Endodermal cell (in vitro differentiated cells): ENCODE measurements at regions not wholly inside any gene's neighbourhood (a gene's known extent, or its start where the extent isn't known, plus 50 kb on each side); places are given as distances from the start of the nearest gene placed in this dataset.
"Not testable (repeated sequence)": the region's sequence is repeated elsewhere in the genome, so short reads cannot be mapped to it uniquely, and the experiment has no call there.

Experiments
- DNase-seq: peaks from one replicate; pipeline ENCODE4 v3.0.0-alpha.2; 2017
- H3K27ac ChIP-seq: 2 replicates; pipeline ENCODE4 v1.5.1; 2013; ENCODE audit warnings: mild to moderate bottlenecking, low read depth, low read length, moderate library complexity
- H3K27me3 ChIP-seq: 2 replicates; pipeline ENCODE4 v1.6.1; 2013; ENCODE audit warnings: mild to moderate bottlenecking, low read length, moderate library complexity; ENCODE audit not compliant: insufficient read depth, control insufficient read depth, poor library complexity, severe bottlenecking
- H3K36me3 ChIP-seq: 2 replicates; pipeline ENCODE4 v1.7.0; 2013; ENCODE audit warnings: mild to moderate bottlenecking, low read length, moderate library complexity; ENCODE audit not compliant: control insufficient read depth, insufficient read depth
- H3K4me1 ChIP-seq: one replicate; pipeline ENCODE4 v1.7.0; 2013; ENCODE audit warnings: low read length; ENCODE audit not compliant: control insufficient read depth, insufficient read depth
- H3K4me3 ChIP-seq: 2 replicates; pipeline ENCODE4 v1.5.1; 2013; ENCODE audit warnings: mild to moderate bottlenecking, low read length, moderate library complexity
- H3K9ac ChIP-seq: 2 replicates; pipeline ENCODE4 v1.6.1; 2013; ENCODE audit warnings: mild to moderate bottlenecking, low read length, moderate library complexity; ENCODE audit not compliant: poor library complexity, severe bottlenecking; ENCODE audit errors: extremely low read depth
- H3K9me3 ChIP-seq: 2 replicates; pipeline ENCODE4 v1.6.1; 2013; ENCODE audit warnings: mild to moderate bottlenecking, low read length, moderate library complexity; ENCODE audit not compliant: control insufficient read depth
- H3K27ac Mint-ChIP-seq: 2 replicates; pipeline ENCODE4 v1.8.0; 2020; ENCODE audit warnings: mixed read lengths
- H3K27me3 Mint-ChIP-seq: 2 replicates; pipeline ENCODE4 v1.8.0; 2021; ENCODE audit warnings: mild to moderate bottlenecking, mixed read lengths; ENCODE audit not compliant: insufficient read depth
- H3K36me3 Mint-ChIP-seq: 2 replicates; pipeline ENCODE4 v1.8.0; 2020; ENCODE audit warnings: low read depth, mixed read lengths
- H3K4me1 Mint-ChIP-seq: 2 replicates; pipeline ENCODE4 v1.8.0; 2020; ENCODE audit warnings: mixed read lengths
- H3K4me3 Mint-ChIP-seq: 2 replicates; pipeline ENCODE4 v1.8.0; 2020; ENCODE audit warnings: mild to moderate bottlenecking, moderate library complexity, mixed read lengths
- H3K9me3 Mint-ChIP-seq: 2 replicates; pipeline ENCODE4 v1.8.0; 2020; ENCODE audit warnings: mild to moderate bottlenecking, mixed read lengths
- WGBS, 2 experiments: methylation state at CpG; one replicate each; pipeline versions ENCODE4 v1.1.5 to v1.1.7; 2013; ENCODE audit warnings: missing lambda C conversion rate in 2 of 2, mixed read lengths in 1 of 2; ENCODE audit not compliant: insufficient coverage in 1 of 2, insufficient read length in 1 of 2; 5-methylcytosine and 5-hydroxymethylcytosine counted together
- TF ChIP-seq, protein P1 (sequence below): fragments of 200-600 bp; sonication (generic); conservative IDR thresholded peaks from 2 replicates; pipeline ENCODE4 v1.5.0; 2021; ENCODE audit warnings: antibody characterized with exemption, mild to moderate bottlenecking

GRCh38 chr7:65791788-65792187, 81.1 kb upstream of the VKORC1L1 start:
- H3K4me3 Mint-ChIP-seq, H3K27me3 Mint-ChIP-seq, H3K4me3 ChIP-seq, H3K9ac ChIP-seq, H3K27ac Mint-ChIP-seq, H3K9me3 Mint-ChIP-seq, H3K36me3 Mint-ChIP-seq, H3K27me3 ChIP-seq, H3K36me3 ChIP-seq, H3K9me3 ChIP-seq, H3K4me1 Mint-ChIP-seq, H3K27ac ChIP-seq, H3K4me1 ChIP-seq: not testable (repeated sequence)
- 100% methylated on average over 1 of the region's 1 CpG; no CpG with 5 or more reads in 1 of the 2 experiments for WGBS, 2 experiments
- peak; percentile 13 for DNase-seq
- TF ChIP-seq, protein P1, sequence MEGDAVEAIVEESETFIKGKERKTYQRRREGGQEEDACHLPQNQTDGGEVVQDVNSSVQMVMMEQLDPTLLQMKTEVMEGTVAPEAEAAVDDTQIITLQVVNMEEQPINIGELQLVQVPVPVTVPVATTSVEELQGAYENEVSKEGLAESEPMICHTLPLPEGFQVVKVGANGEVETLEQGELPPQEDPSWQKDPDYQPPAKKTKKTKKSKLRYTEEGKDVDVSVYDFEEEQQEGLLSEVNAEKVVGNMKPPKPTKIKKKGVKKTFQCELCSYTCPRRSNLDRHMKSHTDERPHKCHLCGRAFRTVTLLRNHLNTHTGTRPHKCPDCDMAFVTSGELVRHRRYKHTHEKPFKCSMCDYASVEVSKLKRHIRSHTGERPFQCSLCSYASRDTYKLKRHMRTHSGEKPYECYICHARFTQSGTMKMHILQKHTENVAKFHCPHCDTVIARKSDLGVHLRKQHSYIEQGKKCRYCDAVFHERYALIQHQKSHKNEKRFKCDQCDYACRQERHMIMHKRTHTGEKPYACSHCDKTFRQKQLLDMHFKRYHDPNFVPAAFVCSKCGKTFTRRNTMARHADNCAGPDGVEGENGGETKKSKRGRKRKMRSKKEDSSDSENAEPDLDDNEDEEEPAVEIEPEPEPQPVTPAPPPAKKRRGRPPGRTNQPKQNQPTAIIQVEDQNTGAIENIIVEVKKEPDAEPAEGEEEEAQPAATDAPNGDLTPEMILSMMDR = peak; percentile 23

GRCh38 chr7:65792726-65793125, 80.1 kb upstream of the VKORC1L1 start:
- not testable (repeated sequence) for H3K4me3 ChIP-seq, H3K36me3 Mint-ChIP-seq, H3K9ac ChIP-seq, H3K36me3 ChIP-seq, DNase-seq, H3K4me1 ChIP-seq, H3K4me3 Mint-ChIP-seq, H3K9me3 ChIP-seq, H3K27me3 ChIP-seq, H3K27ac ChIP-seq, H3K27me3 Mint-ChIP-seq, H3K9me3 Mint-ChIP-seq, H3K4me1 Mint-ChIP-seq
- 100% methylated on average over 4 of the region's 4 CpGs; no CpG with 5 or more reads in 1 of the 2 experiments for WGBS, 2 experiments
- peak overlapping the region; percentile 59 for H3K27ac Mint-ChIP-seq

DNA sequence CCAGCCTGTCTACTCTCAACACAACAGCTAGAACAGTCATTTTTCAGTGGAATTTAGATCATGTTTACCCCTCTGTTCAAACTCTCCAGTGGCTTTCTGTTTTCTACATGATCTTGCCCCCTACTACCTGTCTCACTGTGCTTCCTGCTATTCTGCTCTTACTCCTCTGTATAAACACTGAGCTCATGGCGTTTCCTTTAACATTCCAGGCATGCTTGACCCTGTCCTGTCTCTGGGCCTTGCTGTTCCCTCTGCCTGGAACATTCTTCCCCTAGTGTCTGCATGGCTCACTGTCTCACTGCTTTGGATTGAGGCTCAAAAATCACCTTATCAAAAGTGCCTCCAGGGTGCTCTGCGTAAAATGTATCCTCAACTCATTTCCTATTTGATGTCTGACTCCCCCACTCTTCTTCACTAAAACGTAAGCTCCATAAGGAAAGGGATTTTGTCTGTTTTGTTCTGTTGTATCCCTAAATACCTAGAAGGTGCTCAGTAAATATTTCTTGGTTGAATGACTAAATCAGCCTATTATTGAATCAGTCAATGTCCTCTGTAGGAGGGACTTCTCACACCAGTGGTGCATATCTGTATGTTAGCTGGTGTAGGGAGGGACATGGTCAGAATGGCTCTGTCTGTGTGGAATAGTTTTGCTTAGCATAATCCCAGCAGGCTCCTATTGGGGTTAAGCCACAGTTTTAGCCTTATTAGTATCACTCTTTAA, 78.0 kb upstream of the VKORC1L1 start:
- TF ChIP-seq, protein P1 = peak; percentile 17
- H3K4me1 ChIP-seq, H3K4me3 ChIP-seq, H3K36me3 Mint-ChIP-seq, H3K4me1 Mint-ChIP-seq, H3K27ac ChIP-seq, H3K36me3 ChIP-seq, H3K4me3 Mint-ChIP-seq, H3K9me3 ChIP-seq, H3K9me3 Mint-ChIP-seq, H3K27ac Mint-ChIP-seq, H3K27me3 Mint-ChIP-seq, H3K27me3 ChIP-seq, H3K9ac ChIP-seq: not testable (repeated sequence)
- 20 to 49% methylated on average over 1 to 2 of the region's 3 CpGs for WGBS, 2 experiments
- peak; percentile 69 for DNase-seq

DNA sequence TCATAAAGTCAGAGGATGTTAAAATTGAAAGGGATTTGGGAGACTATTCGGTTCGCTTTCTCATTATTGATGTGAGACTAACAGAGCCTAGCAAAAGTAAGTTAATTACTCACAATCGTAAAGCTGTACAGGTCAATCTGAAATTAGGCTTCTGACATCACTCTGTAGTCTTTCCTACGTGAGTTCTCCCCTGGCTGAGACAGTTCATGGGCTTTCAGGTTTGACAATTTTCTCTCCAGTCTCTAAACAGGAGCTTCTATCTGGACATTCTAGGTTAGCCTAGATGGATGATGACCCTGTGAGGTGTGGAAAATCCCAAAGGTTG, 77.5 kb upstream of the VKORC1L1 start:
- not testable (repeated sequence) for H3K27ac ChIP-seq, H3K36me3 ChIP-seq, H3K4me1 Mint-ChIP-seq, H3K27ac Mint-ChIP-seq, H3K27me3 Mint-ChIP-seq, H3K4me3 ChIP-seq, H3K27me3 ChIP-seq, H3K36me3 Mint-ChIP-seq, H3K4me3 Mint-ChIP-seq, H3K9me3 Mint-ChIP-seq, H3K9me3 ChIP-seq, H3K9ac ChIP-seq, H3K4me1 ChIP-seq, DNase-seq
- 91% methylated on average over 2 to 4 of the region's 4 CpGs for WGBS, 2 experiments
